Ovary (tissue), 7 donors: ENCODE measurements at regions not wholly inside any gene's neighbourhood (a gene's known extent, or its start where the extent isn't known, plus 50 kb on each side); places are given as distances from the start of the nearest gene placed in this dataset.
A peak's percentile ranks its signal among the peaks of the same experiment; 100 is the strongest.

Experiments
- DNase-seq, 5 donors: peaks; one replicate each; pipeline ENCODE4 v3.0.0-alpha.2; 2019 to 2020
- H3K27ac ChIP-seq, 2 donors: fragments of 200-600 bp; one replicate each; pipeline versions ENCODE4 v1.5.1 to v1.8.0; 2019 to 2022
- H3K27me3 ChIP-seq: fragments of 200-600 bp; one replicate; pipeline ENCODE4 v1.8.0; 2022
- H3K36me3 ChIP-seq: fragments of 200-600 bp; sonication (generic); one replicate; pipeline ENCODE4 v1.5.1; 2019
- H3K4me1 ChIP-seq: one replicate; pipeline ENCODE4 v1.8.1; 2013; ENCODE audit warnings: mild to moderate bottlenecking, moderate library complexity; ENCODE audit not compliant: insufficient read depth
- H3K4me3 ChIP-seq: fragments of 200-600 bp; sonication (generic); one replicate; pipeline ENCODE4 v1.5.1; 2017
- H3K9me3 ChIP-seq, 2 donors: fragments of 200-600 bp in 1 of 2; sonication (generic) in 1 of 2; one replicate each; pipeline versions ENCODE4 v1.5.1 to v1.8.1; 2013 to 2019; ENCODE audit warnings: mild to moderate bottlenecking in 1 of 2, moderate library complexity in 1 of 2
- CTCF ChIP-seq, 3 donors: fragments of 450-650 bp in 2 of 3; fragments of 200-600 bp in 1 of 3; IDR thresholded peaks; one replicate each; pipeline versions ENCODE4 v1.5.1 to v1.8.0; 2016 to 2022; ENCODE audit warnings: antibody characterized with exemption in 3 of 3, mild to moderate bottlenecking in 1 of 3
- EP300 ChIP-seq: sonication (generic); formaldehyde crosslinking; IDR thresholded peaks from one replicate; pipeline ENCODE4 v1.6.1; 2017; ENCODE audit warnings: antibody characterized with exemption
- POLR2A ChIP-seq: fragments of 450-650 bp; IDR thresholded peaks from one replicate; pipeline ENCODE4 v1.6.1; 2017; ENCODE audit warnings: antibody characterized with exemption, mild to moderate bottlenecking, moderate library complexity
- WGBS, 3 donors: extraction: QIAGEN DNeasy Blood & Tissue Kit in 1 of 3; methylation state at CpG; one replicate each; pipeline versions ENCODE4 v1.1.5 to v1.1.7; 2013 to 2017; 5-methylcytosine and 5-hydroxymethylcytosine counted together
- intact Hi-C, 4 donors: fragments of 100-400 bp; cut with DNase I; formaldehyde crosslinking; loops; one replicate each; pipeline versions ENCODE4 v1.11.0 to v1.15.1; 2022 to 2023
- donor health status: DM: no; HTN: no; CAD: no; lungs with moderate emphysema.
- donor health status: DM: no; HTN: no; CAD: no.
- donor health status: Bipolar disorder and iron deficiency.
- donor health status: DM: no; HTN: no; CAD: no.
- donor health status: DM: yes; HTN: yes; CAD: no.

- no peak for DNase-seq
- intact Hi-C loops, result loop anchor here (5.0 to 10.0 kb wide), 4 partner anchors 363 to 570 kb away; no protein-coding TSS in a partner anchor
- no peaks in the 10 kb centered on the region for H3K4me1 ChIP-seq
- no peaks in the 10 kb centered on the region for H3K27me3 ChIP-seq
- H3K4me3 ChIP-seq, result no peak overlapping the region
- 91 to 97% (median 93%) methylated on average over 5 of the region's 5 CpGs for WGBS, 3 donors
- H3K9me3 ChIP-seq, result no peaks in the 10 kb centered on the region
- H3K27ac ChIP-seq, result no peak overlapping the region
- TF ChIP-seq CTCF (IDR thresholded peaks at IDR 0.05) (no peak), POLR2A (no peak), EP300 (no peak)
- no peaks in the 10 kb centered on the region for H3K36me3 ChIP-seq
Measured at GRCh38 chr2:168344706-168345105, 97.3 kb upstream of the STK39 start.

GRCh38 chr2:168345601-168346000, 98.2 kb upstream of the STK39 start:
- TF ChIP-seq POLR2A (no peak), EP300 (no peak), CTCF (IDR thresholded peaks at IDR 0.05) (no peak)
- Histone ChIP-seq H3K4me3 (no peak overlapping the region), H3K27me3 (no peaks in the 10 kb centered on the region), H3K27ac (no peak overlapping the region), H3K36me3 (no peaks in the 10 kb centered on the region), H3K4me1 (no peaks in the 10 kb centered on the region), H3K9me3 (no peaks in the 10 kb centered on the region)
- intact Hi-C loops, result loop anchor here in 3 of 4 donors (5.0 to 10.0 kb wide), 4 partner anchors 362 to 569 kb away; no protein-coding TSS in a partner anchor
- WGBS, 3 donors, result 47 to 50% (median 50%) methylated on average over 3 of the region's 3 CpGs
- DNase-seq, result no peak

- Histone ChIP-seq H3K36me3 (no peaks in the 10 kb centered on the region), H3K4me1 (no peaks in the 10 kb centered on the region), H3K27ac (no peak overlapping the region), H3K4me3 (peak overlapping the region; percentile 41), H3K27me3 (no peaks in the 10 kb centered on the region), H3K9me3 (no peaks in the 10 kb centered on the region)
- TF ChIP-seq POLR2A (no peak), EP300 (no peak), CTCF (IDR thresholded peaks at IDR 0.05) (peak; percentile 56 to 83 (median 78))
- 7 to 21% (median 11%) methylated on average over 13 of the region's 13 CpGs for WGBS, 3 donors
- peak; percentile 64 to 73 (median 71) for DNase-seq
- intact Hi-C loops, result loop anchor here in 3 of 4 donors (5.0 to 10.0 kb wide), 4 partner anchors 360 to 568 kb away; no protein-coding TSS in a partner anchor
Measured at GRCh38 chr2:168346725-168347477, 99.5 kb upstream of the STK39 start.

- peak in 2 of 5 donors; percentile 20 to 21 for DNase-seq
- intact Hi-C loops, result loop anchor here in 3 of 4 donors (5.0 to 10.0 kb wide), 4 partner anchors 359 to 567 kb away; no protein-coding TSS in a partner anchor
- Histone ChIP-seq H3K4me1 (no peaks in the 10 kb centered on the region), H3K4me3 (no peak overlapping the region), H3K27me3 (no peaks in the 10 kb centered on the region), H3K27ac (no peak overlapping the region), H3K36me3 (no peaks in the 10 kb centered on the region), H3K9me3 (no peaks in the 10 kb centered on the region)
- no peak for TF ChIP-seq POLR2A
- no peak for TF ChIP-seq EP300
- TF ChIP-seq CTCF (IDR thresholded peaks at IDR 0.05), result no peak
- WGBS, 3 donors, result 77 to 91% (median 82%) methylated on average over 2 of the region's 2 CpGs
Measured at GRCh38 chr2:168348076-168348475, 100.7 kb upstream of the STK39 start.
